GM18858 (cell line): ENCODE measurements at regions not wholly inside any gene's neighbourhood (a gene's known extent, or its start where the extent isn't known, plus 50 kb on each side); places are given as distances from the start of the nearest gene placed in this dataset.

Source experiments
- ATAC-seq: cut with Tn5 transposase; IDR thresholded peaks from one replicate; pipeline ENCODE4 v1.9.1; 2021; ENCODE audit not compliant: unreplicated experiment

DNA sequence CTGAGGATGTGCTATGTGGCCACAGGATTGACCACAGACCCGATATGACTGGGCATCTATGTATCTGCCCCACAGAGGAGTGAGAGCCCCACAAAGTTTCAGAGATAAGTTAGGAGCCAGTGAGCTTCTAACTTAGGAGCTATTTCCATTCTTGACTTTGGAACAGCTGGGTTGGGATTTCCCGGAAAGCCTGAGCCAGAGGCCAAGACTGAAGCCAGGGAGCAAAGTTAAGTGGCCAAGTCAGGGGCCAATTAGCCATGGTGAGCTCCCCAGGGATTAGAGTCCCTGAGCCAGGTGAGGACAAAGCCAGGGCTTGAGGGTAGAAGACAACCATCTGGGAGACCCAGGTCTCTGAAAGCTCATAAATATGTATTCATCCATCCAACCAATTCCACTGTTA is 143.6 kb downstream of the MAFB start:
- no peak for ATAC-seq

GRCh38 chr20:40542065-40542464 is 147.0 kb downstream of the MAFB start:
- ATAC-seq = no peak

DNA sequence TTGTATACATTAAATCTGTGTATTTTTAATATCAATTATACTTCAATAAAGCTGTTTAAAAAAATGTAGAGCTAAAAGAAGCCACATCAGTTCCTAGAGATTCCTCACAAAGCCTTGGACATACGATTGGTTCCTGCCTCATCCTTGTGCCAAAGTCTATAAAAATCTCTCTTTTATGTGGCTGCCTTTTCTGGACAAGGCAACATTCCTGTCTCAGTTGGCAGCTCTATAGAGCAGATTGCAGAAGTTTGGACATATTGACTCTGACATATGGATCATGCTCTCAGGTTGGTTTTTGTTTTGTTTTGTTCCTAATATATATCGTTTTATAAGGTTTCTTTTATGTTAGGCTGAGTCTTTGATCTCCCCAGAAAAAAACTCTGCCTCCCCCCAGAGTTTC is 148.9 kb downstream of the MAFB start:
- ATAC-seq = no peak

- no peak for ATAC-seq
Measured at GRCh38 chr20:40538131-40538530, 150.9 kb downstream of the MAFB start.

DNA sequence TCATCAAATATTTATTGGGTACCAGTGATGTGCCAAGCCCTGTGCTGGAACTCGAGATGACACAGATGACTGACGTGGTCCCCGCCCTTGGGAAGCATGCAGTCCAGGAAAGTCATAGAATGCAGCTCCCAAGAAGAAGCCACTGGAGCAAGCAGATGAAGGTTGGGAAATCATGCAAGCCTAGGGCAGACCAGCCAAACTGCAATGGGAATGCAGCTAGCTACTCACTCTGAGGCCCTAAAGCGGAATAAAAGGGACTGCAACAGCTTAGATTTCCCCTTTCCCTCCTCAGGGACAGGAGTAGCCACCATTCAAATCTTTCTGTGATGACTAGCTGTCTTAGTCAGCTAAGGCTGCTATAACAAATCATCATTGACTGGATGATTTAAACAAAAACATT is 152.2 kb downstream of the MAFB start:
- ATAC-seq = no peak

DNA sequence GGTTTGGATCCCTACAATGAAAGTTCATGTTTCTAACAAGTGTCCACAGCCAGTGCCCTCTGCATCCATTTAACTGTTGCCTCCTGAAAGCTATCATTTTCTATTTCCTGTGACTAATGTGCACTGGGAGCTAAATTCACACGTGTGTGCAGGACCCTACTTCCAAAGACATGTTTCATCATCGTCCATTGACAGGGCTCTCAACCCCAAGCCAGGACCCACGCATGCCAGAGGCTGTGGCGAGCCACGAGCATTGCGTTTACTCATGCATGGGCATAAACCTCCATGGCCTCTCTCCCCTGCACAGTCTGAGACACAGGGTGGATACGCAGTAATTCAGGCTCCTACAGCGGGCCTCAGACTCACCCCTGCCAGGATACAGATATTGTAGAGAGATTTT is 153.2 kb downstream of the MAFB start:
- ATAC-seq = no peak

DNA sequence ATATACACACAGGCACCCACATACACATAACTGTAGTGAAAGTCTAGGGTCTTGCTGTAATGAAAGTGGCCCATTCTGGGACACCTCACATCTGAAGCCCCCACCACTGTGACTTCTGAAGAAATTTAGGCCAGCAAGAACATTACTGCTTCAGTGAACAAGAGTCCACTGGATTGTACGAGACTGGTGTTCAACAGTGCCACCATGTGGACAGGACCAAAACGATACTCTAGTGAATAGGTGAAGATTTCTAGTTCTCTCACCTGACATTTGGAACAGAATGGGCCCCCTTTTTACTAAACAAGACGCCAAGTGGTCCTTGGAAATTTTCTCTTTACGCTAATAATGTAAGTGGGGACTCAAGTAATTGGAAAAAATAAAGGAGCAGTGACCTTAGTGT is 156.9 kb downstream of the MAFB start:
- no peak for ATAC-seq

DNA sequence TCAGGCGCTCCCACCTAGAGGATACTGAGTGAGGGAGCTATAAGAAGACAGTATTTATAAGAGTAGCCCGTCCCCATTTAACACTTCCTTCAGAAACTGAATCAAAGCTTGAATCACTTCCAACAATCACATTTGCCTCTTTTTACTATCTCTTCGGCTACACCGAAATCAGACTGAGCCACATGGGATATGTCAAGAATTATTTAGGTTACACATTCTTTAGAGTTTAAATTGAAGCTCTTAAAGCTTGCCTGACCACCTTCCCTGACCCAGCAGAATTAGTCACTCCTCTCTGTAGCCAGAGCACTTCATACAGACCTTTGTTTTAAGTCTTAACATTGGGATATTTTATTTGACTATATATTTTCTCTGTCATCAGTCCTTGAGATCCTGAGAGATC is 163.7 kb downstream of the MAFB start:
- ATAC-seq = no peak

GRCh38 chr20:40524071-40524470 is 165.0 kb downstream of the MAFB start:
- ATAC-seq = no peak

- ATAC-seq = no peak
Measured at GRCh38 chr20:40522405-40522804, 166.6 kb downstream of the MAFB start.

- no peak for ATAC-seq
Measured at GRCh38 chr20:40521962-40522361, 167.1 kb downstream of the MAFB start.

DNA sequence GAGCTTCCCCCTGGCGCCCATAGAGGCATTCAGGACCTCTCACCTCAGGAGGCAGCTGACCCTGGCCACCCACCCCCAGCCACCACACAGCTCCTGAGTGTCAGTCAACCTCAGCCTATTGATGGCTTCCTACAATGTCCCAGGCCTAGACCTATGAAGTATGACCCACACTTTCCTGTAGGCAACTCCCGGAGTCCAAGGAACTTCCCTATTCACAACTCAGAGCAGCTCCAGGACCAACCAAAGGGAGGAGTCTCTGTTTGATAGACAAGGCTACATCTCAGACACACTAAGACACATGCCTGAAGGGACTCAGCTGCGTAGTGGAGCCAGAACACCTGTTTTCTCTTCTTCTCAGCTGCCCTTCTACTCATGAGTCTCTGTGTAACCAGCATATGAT is 169.1 kb downstream of the MAFB start:
- ATAC-seq = no peak

GRCh38 chr20:40512994-40513393 is 176.0 kb downstream of the MAFB start:
- no peak for ATAC-seq

DNA sequence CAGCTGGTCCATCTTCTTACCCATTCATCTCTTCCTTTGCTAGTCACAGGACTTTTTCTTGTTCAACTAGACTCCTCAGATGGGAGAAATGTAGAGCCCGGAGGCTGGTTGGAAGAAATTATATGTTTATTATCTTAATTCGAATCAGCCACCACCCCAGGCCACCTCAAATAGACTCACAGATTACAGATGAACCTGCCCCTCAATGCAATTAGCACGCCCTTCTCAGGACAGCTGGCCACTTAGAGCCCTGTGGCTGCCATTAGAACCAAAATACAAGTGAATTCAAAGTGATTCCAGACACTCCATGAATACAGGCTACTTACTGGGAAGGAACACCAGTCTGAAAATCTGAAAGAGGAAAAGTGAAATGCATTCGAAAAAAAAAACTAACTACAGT is 176.4 kb downstream of the MAFB start:
- no peak for ATAC-seq

GRCh38 chr20:40511478-40511877 is 177.6 kb downstream of the MAFB start:
- ATAC-seq = no peak

- ATAC-seq = no peak
Measured at GRCh38 chr20:40510622-40511021, 178.4 kb downstream of the MAFB start.

DNA sequence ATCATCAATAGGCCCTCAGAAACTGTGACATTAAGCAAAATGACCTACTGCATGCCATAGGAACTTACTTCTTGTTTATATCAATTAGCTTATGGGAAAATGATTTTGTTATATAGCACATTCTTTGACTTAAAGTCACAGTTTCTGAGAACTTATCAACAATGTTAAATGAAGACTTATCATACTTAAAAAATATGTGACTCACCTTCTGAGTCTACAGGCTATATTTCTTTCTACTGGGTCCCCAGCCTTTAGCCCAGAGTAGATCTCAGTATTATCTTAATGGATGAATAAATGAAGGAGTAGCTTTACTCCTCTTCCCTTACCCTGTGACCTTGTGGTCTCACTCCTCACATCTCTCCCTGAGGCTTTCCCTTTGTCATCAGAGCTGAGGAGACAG is 180.2 kb downstream of the MAFB start:
- no peak for ATAC-seq

DNA sequence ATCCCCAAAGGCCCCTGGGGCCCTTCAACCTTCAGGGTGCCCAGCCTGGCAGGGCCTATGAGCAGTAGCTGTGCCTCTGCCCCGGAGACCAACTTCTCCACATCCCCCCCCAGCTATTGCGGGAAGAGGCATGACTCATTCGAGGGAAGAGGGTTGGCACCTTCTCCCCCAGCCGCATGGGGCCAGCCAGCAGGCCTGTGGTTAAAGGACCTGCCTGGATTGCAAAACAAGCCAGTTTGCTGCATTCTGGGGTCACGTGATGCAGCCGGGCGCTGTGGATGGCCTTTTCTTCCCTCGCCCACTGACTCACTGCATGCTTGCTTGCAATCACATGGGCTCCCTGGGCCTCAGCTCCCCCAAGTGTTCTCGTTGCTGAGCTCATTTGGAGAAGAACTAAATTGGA is 182.5 kb downstream of the MAFB start:
- no peak for ATAC-seq

- no peak for ATAC-seq
Measured at GRCh38 chr20:40503119-40503518, 185.9 kb downstream of the MAFB start.

- no peak for ATAC-seq
Measured at GRCh38 chr20:40502576-40502975, 186.5 kb downstream of the MAFB start.

GRCh38 chr20:40499391-40499790 is 189.6 kb downstream of the MAFB start:
- no peak for ATAC-seq

- no peak for ATAC-seq
Measured at GRCh38 chr20:40497899-40498691, 190.9 kb downstream of the MAFB start.

GRCh38 chr20:40495956-40496355 is 193.1 kb downstream of the MAFB start:
- no peak for ATAC-seq
